Neural progenitor cell (in vitro differentiated cells): ENCODE measurements at regions not wholly inside any gene's neighbourhood (a gene's known extent, or its start where the extent isn't known, plus 50 kb on each side); places are given as distances from the start of the nearest gene placed in this dataset.

Source experiments
- CTCF ChIP-seq: fragments of 200-600 bp; sonication (generic); IDR thresholded peaks from 2 replicates; pipeline ENCODE4 v1.5.1; 2017; ENCODE audit warnings: antibody characterized with exemption, mild to moderate bottlenecking
- EZH2 ChIP-seq: fragments of 200-600 bp; sonication (generic); IDR thresholded peaks from 2 replicates; pipeline ENCODE4 v1.6.1; 2017; ENCODE audit warnings: antibody characterized with exemption, mild to moderate bottlenecking, moderate library complexity

- TF ChIP-seq CTCF: no peak
- TF ChIP-seq EZH2: no peak
These were observed 67.1 kb upstream of the HABP2 start for GRCh38 chr10:113485736-113486135.
